GM21723 (cell line): ENCODE measurements at regions not wholly inside any gene's neighbourhood (a gene's known extent, or its start where the extent isn't known, plus 50 kb on each side); places are given as distances from the start of the nearest gene placed in this dataset.
"Not testable (repeated sequence)": the region's sequence is repeated elsewhere in the genome, so short reads cannot be mapped to it uniquely, and the experiment has no call there.

ENCODE experiments used
- ATAC-seq: cut with Tn5 transposase; IDR thresholded peaks from one replicate; pipeline ENCODE4 v1.9.1; 2021; ENCODE audit warnings: mild to moderate bottlenecking, moderate library complexity; ENCODE audit not compliant: unreplicated experiment

GRCh38 chr12:131311279-131311722 lies 357.6 kb downstream of the ADGRD1 start:
- ATAC-seq = not testable (repeated sequence)

GRCh38 chr12:131311764-131312163 lies 358.1 kb downstream of the ADGRD1 start:
- ATAC-seq = no peak

- ATAC-seq = not testable (repeated sequence)
Observed at GRCh38 chr12:131312382-131312781, 358.7 kb downstream of the ADGRD1 start.

- ATAC-seq = no peak
Observed at GRCh38 chr12:131312793-131313545, 359.3 kb downstream of the ADGRD1 start.

- ATAC-seq = no peak
Observed at GRCh38 chr12:131313635-131314034, 359.9 kb downstream of the ADGRD1 start.

GRCh38 chr12:131314524-131315090 lies 360.9 kb downstream of the ADGRD1 start:
- ATAC-seq = no peak

GRCh38 chr12:131315601-131316000 lies 361.9 kb downstream of the ADGRD1 start:
- ATAC-seq = no peak

- no peak for ATAC-seq
Observed at GRCh38 chr12:131316388-131316787, 362.7 kb downstream of the ADGRD1 start.

- ATAC-seq = no peak
Observed at GRCh38 chr12:131318045-131318685, 364.5 kb downstream of the ADGRD1 start.

GRCh38 chr12:131321988-131322387 lies 368.3 kb downstream of the ADGRD1 start:
- no peak for ATAC-seq

GRCh38 chr12:131322460-131322859 lies 368.8 kb downstream of the ADGRD1 start:
- not testable (repeated sequence) for ATAC-seq

GRCh38 chr12:131323879-131324278 lies 370.2 kb downstream of the ADGRD1 start:
- no peak for ATAC-seq

- no peak for ATAC-seq
Observed at GRCh38 chr12:131327521-131328488, 374.1 kb downstream of the ADGRD1 start.

GRCh38 chr12:131328861-131329845 lies 375.4 kb downstream of the ADGRD1 start:
- ATAC-seq = not testable (repeated sequence)

- ATAC-seq = no peak
Observed at GRCh38 chr12:131330106-131330815, 376.6 kb downstream of the ADGRD1 start.

GRCh38 chr12:131331148-131331750 lies 377.5 kb downstream of the ADGRD1 start:
- no peak for ATAC-seq

GRCh38 chr12:131332224-131332623 lies 378.5 kb downstream of the ADGRD1 start:
- ATAC-seq = no peak

- ATAC-seq = no peak
Observed at GRCh38 chr12:131333136-131333535, 377.8 kb upstream of the SFSWAP start.
